OCI-LY3 (cell line): ENCODE measurements at regions not wholly inside any gene's neighbourhood (a gene's known extent, or its start where the extent isn't known, plus 50 kb on each side); places are given as distances from the start of the nearest gene placed in this dataset.

ENCODE experiments used
- H2AFZ ChIP-seq: fragments of 200-600, 300-600 bp; shearing (Covaris generic); 2 replicates; pipeline ENCODE4 v1.6.0; 2014; ENCODE audit warnings: antibody characterized with exemption, low read depth, low read length
- H3K27ac ChIP-seq: fragments of 200-600, 300-600 bp; sonication (generic); 2 replicates; pipeline ENCODE4 v1.5.1; 2014; ENCODE audit warnings: mild to moderate bottlenecking, low read length, moderate library complexity, mixed read lengths
- H3K27me3 ChIP-seq: fragments of 200-600, 300-600 bp; sonication (generic); 2 replicates; pipeline ENCODE4 v1.6.1; 2014; ENCODE audit warnings: low read depth, low read length, mixed read lengths
- H3K36me3 ChIP-seq: fragments of 200-600, 300-600 bp; sonication (generic); replicated peaks from 2 replicates; pipeline ENCODE3; 2014; ENCODE audit warnings: low read depth, low read length, mixed read lengths
- H3K4me1 ChIP-seq: fragments of 300-600, 200-600 bp; sonication (generic); 2 replicates; pipeline ENCODE4 v1.6.1; 2014; ENCODE audit warnings: low read length, mixed read lengths
- H3K4me2 ChIP-seq: fragments of 200-600, 300-600 bp; sonication (generic); 2 replicates; pipeline ENCODE4 v1.6.1; 2014; ENCODE audit warnings: low read length, mixed read lengths
- H3K4me3 ChIP-seq: fragments of 300-600, 200-600 bp; sonication (generic); 2 replicates; pipeline ENCODE4 v1.5.1; 2014; ENCODE audit warnings: antibody characterized with exemption, mild to moderate bottlenecking, low read length, moderate library complexity
- H3K79me2 ChIP-seq: fragments of 300-600, 200-600 bp; shearing (Covaris generic); 2 replicates; pipeline ENCODE4 v1.6.1; 2014; ENCODE audit warnings: mild to moderate bottlenecking, low read length, mixed read lengths
- H3K9ac ChIP-seq: fragments of 300-600, 200-600 bp; shearing (Covaris generic); 2 replicates; pipeline ENCODE4 v1.6.0; 2014; ENCODE audit warnings: mild to moderate bottlenecking, low read length, moderate library complexity
- H3K9me3 ChIP-seq: fragments of 200-600, 300-600 bp; shearing (Covaris generic); 2 replicates; pipeline ENCODE4 v1.6.1; 2014; ENCODE audit warnings: low read length, mixed read lengths; ENCODE audit not compliant: insufficient read depth
- H4K20me1 ChIP-seq: fragments of 200-600, 300-600 bp; sonication (generic); 2 replicates; pipeline ENCODE4 v1.6.1; 2016; ENCODE audit warnings: low read length, mixed read lengths; ENCODE audit not compliant: insufficient read depth
- CTCF ChIP-seq: fragments of 200-600, 300-600 bp; sonication (generic); IDR thresholded peaks from 2 replicates; pipeline ENCODE4 v1.5.1; 2014; ENCODE audit warnings: antibody characterized with exemption, low read length, low read depth
- EZH2phosphoT487 ChIP-seq: fragments of 200-600 bp; shearing (Covaris generic); IDR thresholded peaks from 2 replicates; pipeline ENCODE4 v1.6.1; 2018; ENCODE audit warnings: antibody characterized with exemption, mixed run types, low read depth

GRCh38 chr10:110419265-110419664, 78.4 kb upstream of the DUSP5 start:
- Histone ChIP-seq H3K9me3 (no peaks in the 10 kb centered on the region; the same call in 1 of the 2 replicates), H3K27ac (no peak overlapping the region), H4K20me1 (no peaks in the 10 kb centered on the region), H3K27me3 (no peaks in the 10 kb centered on the region), H3K9ac (no peak overlapping the region), H2AFZ (no peak overlapping the region), H3K4me2 (peak overlapping the region; percentile 22), H3K4me1 (peaks cover 87% of the 10 kb centered on the region), H3K4me3 (no peak overlapping the region), H3K36me3 (no peaks in the 10 kb centered on the region), H3K79me2 (no peaks in the 10 kb centered on the region)
- TF ChIP-seq EZH2phosphoT487, result no peak
- TF ChIP-seq CTCF, result no peak

GRCh38 chr10:110420401-110421193, 77.1 kb upstream of the DUSP5 start:
- H3K27me3 ChIP-seq, result no peaks in the 10 kb centered on the region
- H3K36me3 ChIP-seq, result no peaks in the 10 kb centered on the region
- peak overlapping the region; percentile 31; the same call in 1 of the 2 replicates for H3K9ac ChIP-seq
- H4K20me1 ChIP-seq, result no peaks in the 10 kb centered on the region
- H3K4me2 ChIP-seq, result peak overlapping the region; percentile 63
- no peaks in the 10 kb centered on the region for H3K79me2 ChIP-seq
- no peaks in the 10 kb centered on the region for H3K9me3 ChIP-seq
- no peak for TF ChIP-seq EZH2phosphoT487
- TF ChIP-seq CTCF, result no peak
- peak overlapping the region; percentile 23; the same call in 1 of the 2 replicates for H3K4me3 ChIP-seq
- H2AFZ ChIP-seq, result no peak overlapping the region
- H3K27ac ChIP-seq, result peak overlapping the region; percentile 79
- H3K4me1 ChIP-seq, result peaks cover 84% of the 10 kb centered on the region

GRCh38 chr10:110421512-110422138, 76.1 kb upstream of the DUSP5 start:
- TF ChIP-seq EZH2phosphoT487 (no peak), CTCF (no peak)
- H3K4me2 ChIP-seq, result peak overlapping the region; percentile 63
- peaks cover 82% of the 10 kb centered on the region for H3K4me1 ChIP-seq
- no peaks in the 10 kb centered on the region for H3K9me3 ChIP-seq
- H3K79me2 ChIP-seq, result no peaks in the 10 kb centered on the region
- no peaks in the 10 kb centered on the region for H3K27me3 ChIP-seq
- H4K20me1 ChIP-seq, result no peaks in the 10 kb centered on the region
- peak overlapping the region; percentile 23; the same call in 1 of the 2 replicates for H3K4me3 ChIP-seq
- peak overlapping the region; percentile 79 for H3K27ac ChIP-seq
- H3K36me3 ChIP-seq, result no peaks in the 10 kb centered on the region
- peak overlapping the region; percentile 31; the same call in 1 of the 2 replicates for H3K9ac ChIP-seq
- H2AFZ ChIP-seq, result no peak overlapping the region

GRCh38 chr10:110422548-110422947, 75.2 kb upstream of the DUSP5 start:
- peak overlapping the region; percentile 42; the same call in 1 of the 2 replicates for H3K9ac ChIP-seq
- no peaks in the 10 kb centered on the region for H3K79me2 ChIP-seq
- H3K4me2 ChIP-seq, result peak overlapping the region; percentile 30
- no peak overlapping the region for H3K4me3 ChIP-seq
- no peak for TF ChIP-seq EZH2phosphoT487
- no peak for TF ChIP-seq CTCF
- H4K20me1 ChIP-seq, result no peaks in the 10 kb centered on the region
- peaks cover 74% of the 10 kb centered on the region for H3K4me1 ChIP-seq
- H3K27ac ChIP-seq, result peak overlapping the region; percentile 79
- H3K36me3 ChIP-seq, result no peaks in the 10 kb centered on the region
- no peaks in the 10 kb centered on the region for H3K9me3 ChIP-seq
- H2AFZ ChIP-seq, result no peak overlapping the region
- no peaks in the 10 kb centered on the region for H3K27me3 ChIP-seq
